ENCODE measurements at regions not wholly inside any gene's neighbourhood (a gene's known extent, or its start where the extent isn't known, plus 50 kb on each side); places are given as distances from the start of the nearest gene placed in this dataset.

GRCh38 chr1:98327220-98327861 lies 334.2 kb upstream of the SNX7 start:
- ATAC-seq, result no peak
- Histone ChIP-seq H3K4me3 (no peak overlapping the region), H3K27ac (ENCODE audit: control insufficient read depth, insufficient read depth) (no peak overlapping the region), H4K20me1 (ENCODE audit: control insufficient read depth, insufficient read depth) (no peaks in the 10 kb centered on the region), H3K79me2 (ENCODE audit: control insufficient read depth, insufficient read depth, low read length) (no peaks in the 10 kb centered on the region), H3K4me1 (ENCODE audit: control insufficient read depth, insufficient read depth, low read length) (no peaks in the 10 kb centered on the region), H3K9me3 (replicated peaks; ENCODE audit: control insufficient read depth, insufficient read depth, low read length) (no peaks in the 10 kb centered on the region), H3K36me3 (ENCODE audit: control insufficient read depth in 2 of 2, insufficient read depth in 2 of 2, low read length in 1 of 2) (no peaks in the 10 kb centered on the region), H3K27me3 (replicated peaks in 1 of 2; ENCODE audit: control insufficient read depth in 2 of 2, insufficient read depth in 2 of 2, low read length in 1 of 2) (no peaks in the 10 kb centered on the region; a peak in 1 of 4 replicates), H2AFZ (ENCODE audit: control insufficient read depth, low read depth, low read length) (no peak overlapping the region), H3K4me2 (ENCODE audit: control insufficient read depth, insufficient read depth) (no peak overlapping the region), H3K9ac (ENCODE audit: control insufficient read depth, insufficient read depth, low read length) (no peak overlapping the region)
- WGBS (ENCODE audit: insufficient coverage, insufficient replicate concordance, low lambda C conversion rate, missing lambda C conversion rate), result 45% methylated on average over 9 of the region's 9 CpGs
- no peak for FAIRE-seq
- intact Hi-C loops (cut with micrococcal nuclease; ENCODE audit: unreplicated experiment), result no loop called here
- POLR2A ChIA-PET, result no interaction called here
- SMC1A ChIA-PET (ENCODE audit: uncharacterized antibody, unreplicated experiment), result no interaction called here
- no TSS peak for BruUV-seq (replicated peaks)
- in situ Hi-C loops (cut with MboI), result no loop called here
- TF ChIP-seq PML (IDR thresholded peaks at IDR 0.05; ENCODE audit: low read length) (no peak), GATAD2B (conservative IDR thresholded peaks at IDR 0.05; ENCODE audit: low read depth) (no peak), ETV6 (conservative IDR thresholded peaks at IDR 0.05 in 1 of 2, IDR thresholded peaks at IDR 0.05 in 1 of 2; ENCODE audit: borderline replicate concordance in 1 of 2, low read depth in 1 of 2) (no peak), BCL11A (IDR thresholded peaks at IDR 0.05; ENCODE audit: low read depth, low read length) (no peak), ZBED1 (IDR thresholded peaks at IDR 0.05; ENCODE audit: borderline replicate concordance) (no peak), SRF (IDR thresholded peaks at IDR 0.05; ENCODE audit: low read depth in 2 of 2, low read length in 2 of 2) (no peak)
- DNase-seq (ENCODE audit: low read depth, low spot score), result no peak
- CTCF ChIA-PET, result interaction anchor here (0.6 kb wide), 1 partner anchor 9 kb away, joined by 3 read pairs; no protein-coding TSS in a partner anchor
- RAD21 ChIA-PET (ENCODE audit: unreplicated experiment), result no interaction called here

- FAIRE-seq (no peak), DNase-seq (ENCODE audit: low read depth, low spot score) (no peak), ATAC-seq (no peak)
- in situ Hi-C loops (cut with MboI), result no loop called here
- POLR2A ChIA-PET, result no interaction called here
- Histone ChIP-seq H3K27ac (ENCODE audit: control insufficient read depth, insufficient read depth) (no peak overlapping the region), H3K9ac (ENCODE audit: control insufficient read depth, insufficient read depth, low read length) (no peak overlapping the region), H2AFZ (ENCODE audit: control insufficient read depth, low read depth, low read length) (no peak overlapping the region), H3K4me2 (ENCODE audit: control insufficient read depth, insufficient read depth) (no peak overlapping the region), H3K36me3 (ENCODE audit: control insufficient read depth in 2 of 2, insufficient read depth in 2 of 2, low read length in 1 of 2) (no peaks in the 10 kb centered on the region), H3K27me3 (replicated peaks in 1 of 2; ENCODE audit: control insufficient read depth in 2 of 2, insufficient read depth in 2 of 2, low read length in 1 of 2) (no peaks in the 10 kb centered on the region; a peak in 1 of 4 replicates), H3K79me2 (ENCODE audit: control insufficient read depth, insufficient read depth, low read length) (no peaks in the 10 kb centered on the region), H3K9me3 (replicated peaks; ENCODE audit: control insufficient read depth, insufficient read depth, low read length) (no peaks in the 10 kb centered on the region), H4K20me1 (ENCODE audit: control insufficient read depth, insufficient read depth) (no peaks in the 10 kb centered on the region), H3K4me1 (ENCODE audit: control insufficient read depth, insufficient read depth, low read length) (no peaks in the 10 kb centered on the region), H3K4me3 (no peak overlapping the region)
- intact Hi-C loops (cut with micrococcal nuclease; ENCODE audit: unreplicated experiment), result no loop called here
- RAD21 ChIA-PET (ENCODE audit: unreplicated experiment), result no interaction called here
- WGBS (ENCODE audit: insufficient coverage, insufficient replicate concordance, low lambda C conversion rate, missing lambda C conversion rate), result 0% methylated on average over 7 of the region's 7 CpGs
- TF ChIP-seq PKNOX1 (IDR thresholded peaks at IDR 0.05) (no peak), ZBTB33 (IDR thresholded peaks at IDR 0.05) (no peak)
- no TSS peak for BruUV-seq (replicated peaks)
- CTCF ChIA-PET, result no interaction called here
- SMC1A ChIA-PET (ENCODE audit: uncharacterized antibody, unreplicated experiment), result no interaction called here
Measured at GRCh38 chr1:98325646-98326440, 335.7 kb upstream of the SNX7 start.

Measured in GM12878 (cell line).